Esophagus muscularis mucosa (tissue), 3 donors: ENCODE measurements at regions not wholly inside any gene's neighbourhood (a gene's known extent, or its start where the extent isn't known, plus 50 kb on each side); places are given as distances from the start of the nearest gene placed in this dataset.

ENCODE experiments used
- POLR2A ChIP-seq: fragments of 450-650 bp; IDR thresholded peaks from one replicate; pipeline ENCODE4 v1.6.1; 2017; ENCODE audit warnings: antibody characterized with exemption, moderate library complexity, mild to moderate bottlenecking, low read depth
- POLR2AphosphoS5 ChIP-seq, 2 donors: sonication (generic); formaldehyde crosslinking; IDR thresholded peaks; one replicate each; pipeline ENCODE4 v1.6.1; 2017; ENCODE audit warnings: antibody characterized with exemption in 2 of 2
- TF ChIP-seq, protein P1 (sequence below), 3 experiments: fragments of 200-600 bp in 2 of 3; fragments of 450-650 bp in 1 of 3; sonication (generic) in 2 of 3; IDR thresholded peaks; one replicate each; pipeline ENCODE4 v1.5.1; 2017 to 2019; ENCODE audit warnings: antibody characterized with exemption in 3 of 3, mild to moderate bottlenecking in 2 of 3, moderate library complexity in 1 of 3

DNA sequence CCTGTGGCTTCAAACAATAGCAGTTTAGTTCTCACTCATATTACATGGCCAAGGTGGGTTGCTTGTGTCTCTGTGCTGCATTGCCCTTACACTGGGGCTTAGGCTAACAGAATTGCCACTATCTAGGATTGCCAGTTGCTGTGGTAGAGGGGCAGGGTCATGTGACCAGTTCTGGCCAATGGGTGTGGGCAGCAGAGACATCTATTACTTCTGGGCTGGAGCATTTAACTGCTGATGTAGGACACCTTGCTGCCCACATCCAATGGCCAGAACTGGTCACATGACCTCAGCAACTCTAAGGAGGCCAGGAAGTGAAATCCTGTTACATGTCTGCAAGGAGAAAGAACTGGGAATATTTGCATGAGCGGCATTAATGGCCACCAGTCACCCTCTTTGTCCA, 199.3 kb downstream of the C9orf152 start:
- TF ChIP-seq, protein P1, sequence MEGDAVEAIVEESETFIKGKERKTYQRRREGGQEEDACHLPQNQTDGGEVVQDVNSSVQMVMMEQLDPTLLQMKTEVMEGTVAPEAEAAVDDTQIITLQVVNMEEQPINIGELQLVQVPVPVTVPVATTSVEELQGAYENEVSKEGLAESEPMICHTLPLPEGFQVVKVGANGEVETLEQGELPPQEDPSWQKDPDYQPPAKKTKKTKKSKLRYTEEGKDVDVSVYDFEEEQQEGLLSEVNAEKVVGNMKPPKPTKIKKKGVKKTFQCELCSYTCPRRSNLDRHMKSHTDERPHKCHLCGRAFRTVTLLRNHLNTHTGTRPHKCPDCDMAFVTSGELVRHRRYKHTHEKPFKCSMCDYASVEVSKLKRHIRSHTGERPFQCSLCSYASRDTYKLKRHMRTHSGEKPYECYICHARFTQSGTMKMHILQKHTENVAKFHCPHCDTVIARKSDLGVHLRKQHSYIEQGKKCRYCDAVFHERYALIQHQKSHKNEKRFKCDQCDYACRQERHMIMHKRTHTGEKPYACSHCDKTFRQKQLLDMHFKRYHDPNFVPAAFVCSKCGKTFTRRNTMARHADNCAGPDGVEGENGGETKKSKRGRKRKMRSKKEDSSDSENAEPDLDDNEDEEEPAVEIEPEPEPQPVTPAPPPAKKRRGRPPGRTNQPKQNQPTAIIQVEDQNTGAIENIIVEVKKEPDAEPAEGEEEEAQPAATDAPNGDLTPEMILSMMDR (IDR thresholded peaks at IDR 0.05): no peak
- no peak for TF ChIP-seq POLR2AphosphoS5 (IDR thresholded peaks at IDR 0.05)
- TF ChIP-seq POLR2A: no peak
